ENCODE measurements at regions not wholly inside any gene's neighbourhood (a gene's known extent, or its start where the extent isn't known, plus 50 kb on each side); places are given as distances from the start of the nearest gene placed in this dataset.

- DNase-seq (ENCODE audit: low spot score), result no peak
These were observed 501.6 kb downstream of the EFNA5 start for GRCh38 chr5:107168848-107169752.

GRCh38 chr5:107168086-107168485, 502.7 kb downstream of the EFNA5 start:
- in situ Hi-C loops (cut with HindIII; ENCODE audit: low sequenced_read_pairs), result no loop called here
- no peak for DNase-seq (ENCODE audit: low spot score)

More at GRCh38 chr5:107168848-107169752, 501.6 kb downstream of the EFNA5 start:
- in situ Hi-C loops (cut with HindIII; ENCODE audit: low sequenced_read_pairs), result no loop called here

- in situ Hi-C loops (cut with HindIII; ENCODE audit: low sequenced_read_pairs), result no loop called here
- no peak for DNase-seq (ENCODE audit: low spot score)
These were observed 505.4 kb downstream of the EFNA5 start for GRCh38 chr5:107165296-107165695.

- in situ Hi-C loops (cut with HindIII; ENCODE audit: low sequenced_read_pairs), result no loop called here
These were observed 512.9 kb downstream of the EFNA5 start for GRCh38 chr5:107157809-107158208.

GRCh38 chr5:107155707-107156106, 515.0 kb downstream of the EFNA5 start:
- no peak for DNase-seq (ENCODE audit: low spot score)
- in situ Hi-C loops (cut with HindIII; ENCODE audit: low sequenced_read_pairs), result no loop called here

More at GRCh38 chr5:107157809-107158208, 512.9 kb downstream of the EFNA5 start:
- no peak for DNase-seq (ENCODE audit: low spot score)

GRCh38 chr5:107154593-107154992, 516.1 kb downstream of the EFNA5 start:
- in situ Hi-C loops (cut with HindIII; ENCODE audit: low sequenced_read_pairs), result no loop called here
- DNase-seq (ENCODE audit: low spot score), result no peak

- no peak for DNase-seq (ENCODE audit: low spot score)
- in situ Hi-C loops (cut with HindIII; ENCODE audit: low sequenced_read_pairs), result no loop called here
These were observed 517.5 kb downstream of the EFNA5 start for GRCh38 chr5:107153283-107153682.

- DNase-seq (ENCODE audit: low spot score), result no peak
- in situ Hi-C loops (cut with HindIII; ENCODE audit: low sequenced_read_pairs), result no loop called here
These were observed 521.3 kb downstream of the EFNA5 start for GRCh38 chr5:107149243-107150005.

GRCh38 chr5:107147589-107147988, 523.1 kb downstream of the EFNA5 start:
- in situ Hi-C loops (cut with HindIII; ENCODE audit: low sequenced_read_pairs), result no loop called here
- no peak for DNase-seq (ENCODE audit: low spot score)

- in situ Hi-C loops (cut with HindIII; ENCODE audit: low sequenced_read_pairs), result no loop called here
- DNase-seq (ENCODE audit: low spot score), result no peak
These were observed 523.8 kb downstream of the EFNA5 start for GRCh38 chr5:107146901-107147300.

GRCh38 chr5:107135391-107135790, 535.3 kb downstream of the EFNA5 start:
- DNase-seq (ENCODE audit: low spot score), result no peak
- in situ Hi-C loops (cut with HindIII; ENCODE audit: low sequenced_read_pairs), result no loop called here

GRCh38 chr5:107134931-107135330, 535.8 kb downstream of the EFNA5 start:
- in situ Hi-C loops (cut with HindIII; ENCODE audit: low sequenced_read_pairs), result no loop called here
- no peak for DNase-seq (ENCODE audit: low spot score)

GRCh38 chr5:107129051-107129450, 541.7 kb downstream of the EFNA5 start:
- in situ Hi-C loops (cut with HindIII; ENCODE audit: low sequenced_read_pairs), result no loop called here
- DNase-seq (ENCODE audit: low spot score), result peak; percentile 23

GRCh38 chr5:107127878-107128277, 542.9 kb downstream of the EFNA5 start:
- DNase-seq (ENCODE audit: low spot score), result no peak
- in situ Hi-C loops (cut with HindIII; ENCODE audit: low sequenced_read_pairs), result no loop called here

GRCh38 chr5:107126341-107126740, 544.4 kb downstream of the EFNA5 start:
- in situ Hi-C loops (cut with HindIII; ENCODE audit: low sequenced_read_pairs), result no loop called here
- no peak for DNase-seq (ENCODE audit: low spot score)

- no peak for DNase-seq (ENCODE audit: low spot score)
These were observed 546.4 kb downstream of the EFNA5 start for GRCh38 chr5:107124376-107124775.

GRCh38 chr5:107123014-107123413, 547.7 kb downstream of the EFNA5 start:
- DNase-seq (ENCODE audit: low spot score), result no peak
- in situ Hi-C loops (cut with HindIII; ENCODE audit: low sequenced_read_pairs), result no loop called here

More at GRCh38 chr5:107124376-107124775, 546.4 kb downstream of the EFNA5 start:
- in situ Hi-C loops (cut with HindIII; ENCODE audit: low sequenced_read_pairs), result no loop called here

GRCh38 chr5:107121793-107122519, 548.8 kb downstream of the EFNA5 start:
- in situ Hi-C loops (cut with HindIII; ENCODE audit: low sequenced_read_pairs), result no loop called here
- DNase-seq (ENCODE audit: low spot score), result peak; percentile 32

- in situ Hi-C loops (cut with HindIII; ENCODE audit: low sequenced_read_pairs), result no loop called here
- no peak for DNase-seq (ENCODE audit: low spot score)
These were observed 551.1 kb downstream of the EFNA5 start for GRCh38 chr5:107119656-107120055.
